HepG2 (cell line): ENCODE measurements at regions not wholly inside any gene's neighbourhood (a gene's known extent, or its start where the extent isn't known, plus 50 kb on each side); places are given as distances from the start of the nearest gene placed in this dataset.

ENCODE experiments used
- ATAC-seq: fragments of 200-7000 bp; cut with Tn5 transposase; 3 replicates; pipeline ENCODE4 v1.9.1; 2020; ENCODE audit warnings: mild to moderate bottlenecking, moderate library complexity
- BruUV-seq: library from RNA; stranded (reverse); fragments of 400-500 nt; replicated peaks from 2 replicates; lab custom pipeline; 2021; lab: Mats Ljungman, UMichigan
- CTCF ChIA-PET: fragments of 300-600 bp; formaldehyde crosslinking; extraction: SDS; loops from one replicate; lab custom pipeline; 2021; ENCODE audit warnings: low total read pairs, inconsistent platforms, low intra/inter-chr PET ratio; lab: Yijun Ruan, JAX
- POLR2A ChIA-PET: fragments of 350-600 bp; sonication (Branson Sonifier 250); formaldehyde crosslinking; loops from one replicate; lab custom pipeline; 2020; ENCODE audit warnings: antibody characterized with exemption, inconsistent platforms; lab: Yijun Ruan, JAX
- DNase-seq: peaks from one replicate; pipeline ENCODE4 v3.0.0-alpha.2; 2015; ENCODE audit warnings: low spot score
- FAIRE-seq: peaks from 3 replicates; lab custom pipeline; 2011; peaks lifted over from hg19 to GRCh38; lab: Jason Lieb, UNC
- H2AFZ ChIP-seq: one replicate; pipeline ENCODE4 v1.6.1; 2011; ENCODE audit warnings: low read length, inconsistent platforms
- H3K27ac ChIP-seq: fragments of 300-600 bp; 3 replicates; pipeline ENCODE4 v1.8.0; 2011; ENCODE audit warnings: mixed run types, mild to moderate bottlenecking, mixed read lengths, low read length, inconsistent platforms; ENCODE audit not compliant: insufficient read depth; ENCODE audit errors: extremely low read length
- H3K27me3 ChIP-seq, 2 experiments: fragments of 200-600 bp in 1 of 2; 2 replicates in 1 of 2; 3 replicates in 1 of 2; pipeline versions ENCODE4 v1.6.0 to v1.8.0; 2011; ENCODE audit warnings: low read length in 2 of 2, mild to moderate bottlenecking in 2 of 2, moderate library complexity in 2 of 2, inconsistent platforms in 1 of 2; ENCODE audit not compliant: insufficient read depth in 2 of 2, control insufficient read depth in 1 of 2
- H3K36me3 ChIP-seq, 2 experiments: fragments of 200-600 bp in 1 of 2; replicated peaks in 1 of 2; 2 replicates in 1 of 2; 3 replicates in 1 of 2; pipeline versions ENCODE4 v1.5.1 to v1.8.0; 2011; ENCODE audit warnings: low read length in 2 of 2, inconsistent platforms in 1 of 2; ENCODE audit not compliant: insufficient read depth in 2 of 2, control insufficient read depth in 1 of 2
- H3K4me1 ChIP-seq: 2 replicates; pipeline ENCODE4 v1.5.1; 2012; ENCODE audit warnings: low read length, inconsistent platforms; ENCODE audit not compliant: insufficient read depth
- H3K4me2 ChIP-seq: 2 replicates; pipeline ENCODE4 v1.6.0; 2011; ENCODE audit warnings: low read depth, low read length, inconsistent platforms
- H3K4me3 ChIP-seq, 3 experiments: fragments of 200-600 bp in 1 of 3; sonication (generic), shearing (Covaris generic) in 1 of 3; replicated peaks in 1 of 3; 2 replicates each; pipeline ENCODE4 v1.5.1; 2011 to 2016; ENCODE audit warnings: low read length in 3 of 3, inconsistent platforms in 2 of 3, low read depth in 2 of 3, mild to moderate bottlenecking in 2 of 3, control low read depth in 1 of 3, mixed read lengths in 1 of 3; ENCODE audit not compliant: insufficient read depth in 1 of 3
- H3K79me2 ChIP-seq: one replicate; pipeline ENCODE4 v1.6.1; 2011; ENCODE audit warnings: low read length, inconsistent platforms; ENCODE audit not compliant: insufficient read depth
- H3K9ac ChIP-seq: 2 replicates; pipeline ENCODE4 v1.6.0; 2011; ENCODE audit warnings: mild to moderate bottlenecking, low read depth, low read length, inconsistent platforms; ENCODE audit not compliant: insufficient read depth
- H3K9me3 ChIP-seq: 2 replicates; pipeline ENCODE4 v1.5.1; 2012; ENCODE audit warnings: mild to moderate bottlenecking, low read length
- H4K20me1 ChIP-seq: 2 replicates; pipeline ENCODE4 v1.6.0; 2011; ENCODE audit warnings: inconsistent platforms, mild to moderate bottlenecking, low read length, moderate library complexity; ENCODE audit not compliant: insufficient read depth
- ATF1 ChIP-seq: IDR thresholded peaks from 2 replicates; pipeline ENCODE4 v1.6.1; 2016; ENCODE audit warnings: mild to moderate bottlenecking, control low read depth
- NRL ChIP-seq: sonication (generic); formaldehyde crosslinking; IDR thresholded peaks from 2 replicates; pipeline ENCODE4 v1.5.0; 2020; ENCODE audit warnings: missing genetic modification reagents, mild to moderate bottlenecking, moderate library complexity, borderline replicate concordance
- TAF15 ChIP-seq: fragments of 200-400 bp; formaldehyde crosslinking; IDR thresholded peaks from one replicate; pipeline ENCODE4 v1.6.1; 2018; ENCODE audit warnings: mild to moderate bottlenecking, low read depth, low read length; ENCODE audit not compliant: poor library complexity, severe bottlenecking
- YEATS2 ChIP-seq: sonication (generic); formaldehyde crosslinking; IDR thresholded peaks from 2 replicates; pipeline ENCODE4 v1.4.0; 2020; ENCODE audit warnings: missing genetic modification reagents, borderline replicate concordance
- ZBTB7B ChIP-seq: sonication (generic); formaldehyde crosslinking; IDR thresholded peaks from 2 replicates; pipeline ENCODE4 v1.4.0; 2020; ENCODE audit warnings: missing genetic modification reagents
- ZNF614 ChIP-seq: IDR thresholded peaks from 2 replicates; pipeline ENCODE4 v1.6.1; 2018; ENCODE audit warnings: missing biosample characterization, missing genetic modification reagents, inconsistent platforms, borderline replicate concordance
- ZNF646 ChIP-seq: sonication (generic); formaldehyde crosslinking; IDR thresholded peaks from 2 replicates; pipeline ENCODE4 v1.9.0; 2021; ENCODE audit warnings: mild to moderate bottlenecking, missing genetic modification reagents
- WGBS: methylation state at CpG from one replicate; pipeline ENCODE4 v1.1.6; 2017; ENCODE audit warnings: low lambda C conversion rate; 5-methylcytosine and 5-hydroxymethylcytosine counted together
- in situ Hi-C: cut with HindIII; loops from 2 replicates; pipeline ENCODE4 v1.10.0; 2017; ENCODE audit warnings: low pct_unique_long_range_greater_than_20kb; ENCODE audit not compliant: extremely low pct_ligation_motif_present
- intact Hi-C: fragments of 100-400 bp; cut with micrococcal nuclease; formaldehyde crosslinking; loops from one replicate; pipeline ENCODE4 v1.10.0; 2022; ENCODE audit not compliant: unreplicated experiment

GRCh38 chr1:232380131-232380530, 249.8 kb downstream of the SIPA1L2 start:
- FAIRE-seq (no peak), ATAC-seq (no peak), DNase-seq (no peak)
- ChIA-PET CTCF (no interaction called here), POLR2A (no interaction called here)
- no peaks in the 10 kb centered on the region for H4K20me1 ChIP-seq
- H3K27me3 ChIP-seq, result peaks cover 2 to 29% of the 10 kb centered on the region in 2 experiments; a peak in 3 of 5 replicates
- no peak overlapping the region for H3K4me3 ChIP-seq
- in situ Hi-C loops (no loop called here), intact Hi-C loops (no loop called here)
- no peaks in the 10 kb centered on the region for H3K79me2 ChIP-seq
- H3K27ac ChIP-seq, result no peak overlapping the region
- no peaks in the 10 kb centered on the region for H3K4me1 ChIP-seq
- H3K9ac ChIP-seq, result no peak overlapping the region
- TF ChIP-seq NRL (CRISPR knock-in tag) (no peak), ZBTB7B (CRISPR knock-in tag) (no peak), YEATS2 (CRISPR knock-in tag) (no peak), TAF15 (no peak), ZNF614 (CRISPR knock-in tag) (no peak), ATF1 (CRISPR knock-in tag) (no peak), ZNF646 (CRISPR knock-in tag) (no peak)
- no TSS peak for BruUV-seq
- H3K4me2 ChIP-seq, result no peak overlapping the region
- H3K36me3 ChIP-seq, result no peaks in the 10 kb centered on the region
- no peaks in the 10 kb centered on the region for H3K9me3 ChIP-seq
- WGBS, result 5% methylated on average over 3 of the region's 3 CpGs
- no peak overlapping the region for H2AFZ ChIP-seq
